DOHH2 (cell line): ENCODE measurements at regions not wholly inside any gene's neighbourhood (a gene's known extent, or its start where the extent isn't known, plus 50 kb on each side); places are given as distances from the start of the nearest gene placed in this dataset.

ENCODE experiments used
- CTCF ChIP-seq: fragments of 200-600 bp; sonication (generic); IDR thresholded peaks from one replicate; pipeline ENCODE4 v1.5.1; 2014; ENCODE audit warnings: antibody characterized with exemption, mild to moderate bottlenecking, low read depth, low read length; ENCODE audit not compliant: poor library complexity, severe bottlenecking
- EZH2phosphoT487 ChIP-seq: fragments of 200-600 bp; sonication (generic); IDR thresholded peaks from 2 replicates; pipeline ENCODE4 v1.6.1; 2017; ENCODE audit warnings: borderline replicate concordance, mild to moderate bottlenecking, antibody characterized with exemption, low read length, moderate library complexity, mixed read lengths

- TF ChIP-seq CTCF (no peak), EZH2phosphoT487 (no peak)
These were observed 147.3 kb upstream of the PLXNA4 start for GRCh38 chr7:132723506-132724081.
